ENCODE measurements at regions not wholly inside any gene's neighbourhood (a gene's known extent, or its start where the extent isn't known, plus 50 kb on each side); places are given as distances from the start of the nearest gene placed in this dataset.

- no peak for ATAC-seq
- H3K9me2 ChIP-seq (ENCODE audit: insufficient read depth): no peaks in the 10 kb centered on the region
- no peak overlapping the region for H3K4me2 ChIP-seq
- Mint-ChIP-seq H3K4me1 (peaks cover 10% of the 10 kb centered on the region), H3K27me3 (ENCODE audit: insufficient read depth, low read depth, poor library complexity) (no peaks in the 10 kb centered on the region), H3K4me3 (no peak overlapping the region), H3K9me3 (no peaks in the 10 kb centered on the region), H3K27ac (peak overlapping the region; percentile 78), H3K36me3 (ENCODE audit: low read depth) (no peaks in the 10 kb centered on the region)
- TF ChIP-seq NANOG (IDR thresholded peaks at IDR 0.05; ENCODE audit: borderline replicate concordance) (no peak), REST (IDR thresholded peaks at IDR 0.05; ENCODE audit: unreplicated experiment) (no peak), ZNF114 (CRISPR knock-in tag; IDR thresholded peaks at IDR 0.05) (no peak), EZH2phosphoT487 (IDR thresholded peaks at IDR 0.05; ENCODE audit: unreplicated experiment) (no peak)
- no peaks in the 10 kb centered on the region for H3K79me2 ChIP-seq (replicated peaks; ENCODE audit: insufficient read depth)
- no peaks in the 10 kb centered on the region for H3F3A ChIP-seq (replicated peaks; ENCODE audit: low read depth)
- H3K36me3 ChIP-seq (ENCODE audit: insufficient read depth): no peaks in the 10 kb centered on the region
- no peaks in the 10 kb centered on the region for H4K20me1 ChIP-seq (replicated peaks; ENCODE audit: insufficient read depth)
- DNase-seq (ENCODE audit: low spot score): no peak
- no peak overlapping the region for H3K27ac ChIP-seq (ENCODE audit: low read depth)
- H3K27me3 ChIP-seq (ENCODE audit: insufficient read depth): no peaks in the 10 kb centered on the region
- no peak overlapping the region for H3K4me3 ChIP-seq
- peaks cover 1% of the 10 kb centered on the region for H3K4me1 ChIP-seq (ENCODE audit: insufficient read depth)
- H2AFZ ChIP-seq: no peak overlapping the region
Observed at GRCh38 chr6:113009682-113010081, 662.6 kb downstream of the RFPL4B start.

DNA sequence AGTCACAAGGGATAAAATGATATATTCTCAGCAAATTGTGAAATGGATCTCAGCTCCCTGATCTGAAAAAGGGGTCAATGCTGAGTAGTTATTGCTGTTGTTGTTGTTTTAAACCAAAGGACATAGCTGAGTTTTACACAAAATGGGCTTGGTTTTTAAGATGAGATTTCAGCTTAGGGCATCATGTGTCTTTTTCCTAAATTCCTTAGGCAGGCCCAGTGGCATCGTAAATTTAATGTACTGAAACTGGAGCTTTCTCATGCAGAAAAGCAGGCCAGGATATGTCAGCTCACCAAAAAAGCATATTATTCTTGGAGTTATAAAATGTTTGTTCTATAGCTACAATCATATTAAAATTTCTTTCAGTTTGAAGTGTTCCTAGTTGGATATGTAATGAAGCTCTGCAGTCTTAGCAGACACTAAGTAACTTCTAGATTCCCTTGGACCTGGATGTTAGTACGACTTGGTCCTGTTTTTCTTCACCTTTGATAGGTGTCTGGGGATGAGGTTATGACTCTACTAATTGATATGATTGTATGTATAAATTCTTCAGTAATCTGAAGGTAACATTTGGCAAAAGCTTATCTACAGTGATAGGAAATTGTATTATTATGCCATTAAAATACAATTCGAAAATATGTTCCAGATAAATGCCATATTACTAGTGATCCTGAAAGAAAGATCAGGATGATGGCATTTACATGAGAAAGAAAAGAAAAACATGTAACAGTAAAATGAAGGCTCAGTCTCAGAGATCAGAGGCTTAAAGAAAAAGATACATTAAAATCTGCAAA lies 663.3 kb downstream of the RFPL4B start:
- Mint-ChIP-seq H3K36me3 (ENCODE audit: low read depth) (no peaks in the 10 kb centered on the region), H3K27ac (no peak overlapping the region), H3K9me3 (no peaks in the 10 kb centered on the region), H3K27me3 (ENCODE audit: insufficient read depth, low read depth, poor library complexity) (no peaks in the 10 kb centered on the region), H3K4me3 (no peak overlapping the region), H3K4me1 (peaks cover 7% of the 10 kb centered on the region)
- Histone ChIP-seq H3K27me3 (ENCODE audit: insufficient read depth) (no peaks in the 10 kb centered on the region), H3K27ac (ENCODE audit: low read depth) (no peak overlapping the region), H4K20me1 (replicated peaks; ENCODE audit: insufficient read depth) (no peaks in the 10 kb centered on the region), H3K4me3 (no peak overlapping the region), H2AFZ (no peak overlapping the region), H3K79me2 (replicated peaks; ENCODE audit: insufficient read depth) (no peaks in the 10 kb centered on the region), H3K4me1 (ENCODE audit: insufficient read depth) (no peaks in the 10 kb centered on the region; the same call in 1 of the 2 replicates), H3F3A (replicated peaks; ENCODE audit: low read depth) (no peaks in the 10 kb centered on the region), H3K36me3 (ENCODE audit: insufficient read depth) (no peaks in the 10 kb centered on the region), H3K4me2 (no peak overlapping the region), H3K9me2 (ENCODE audit: insufficient read depth) (no peaks in the 10 kb centered on the region)
- ATAC-seq (no peak), DNase-seq (ENCODE audit: low spot score) (no peak)
- no peak for TF ChIP-seq ETS1 (IDR thresholded peaks at IDR 0.05)
- TF ChIP-seq POLR2AphosphoS5 (IDR thresholded peaks at IDR 0.05; ENCODE audit: low read depth): no peak
- no peak for TF ChIP-seq ZNF114 (CRISPR knock-in tag; IDR thresholded peaks at IDR 0.05)
- no peak for TF ChIP-seq NANOG (IDR thresholded peaks at IDR 0.05; ENCODE audit: borderline replicate concordance)
- TF ChIP-seq, protein P1, sequence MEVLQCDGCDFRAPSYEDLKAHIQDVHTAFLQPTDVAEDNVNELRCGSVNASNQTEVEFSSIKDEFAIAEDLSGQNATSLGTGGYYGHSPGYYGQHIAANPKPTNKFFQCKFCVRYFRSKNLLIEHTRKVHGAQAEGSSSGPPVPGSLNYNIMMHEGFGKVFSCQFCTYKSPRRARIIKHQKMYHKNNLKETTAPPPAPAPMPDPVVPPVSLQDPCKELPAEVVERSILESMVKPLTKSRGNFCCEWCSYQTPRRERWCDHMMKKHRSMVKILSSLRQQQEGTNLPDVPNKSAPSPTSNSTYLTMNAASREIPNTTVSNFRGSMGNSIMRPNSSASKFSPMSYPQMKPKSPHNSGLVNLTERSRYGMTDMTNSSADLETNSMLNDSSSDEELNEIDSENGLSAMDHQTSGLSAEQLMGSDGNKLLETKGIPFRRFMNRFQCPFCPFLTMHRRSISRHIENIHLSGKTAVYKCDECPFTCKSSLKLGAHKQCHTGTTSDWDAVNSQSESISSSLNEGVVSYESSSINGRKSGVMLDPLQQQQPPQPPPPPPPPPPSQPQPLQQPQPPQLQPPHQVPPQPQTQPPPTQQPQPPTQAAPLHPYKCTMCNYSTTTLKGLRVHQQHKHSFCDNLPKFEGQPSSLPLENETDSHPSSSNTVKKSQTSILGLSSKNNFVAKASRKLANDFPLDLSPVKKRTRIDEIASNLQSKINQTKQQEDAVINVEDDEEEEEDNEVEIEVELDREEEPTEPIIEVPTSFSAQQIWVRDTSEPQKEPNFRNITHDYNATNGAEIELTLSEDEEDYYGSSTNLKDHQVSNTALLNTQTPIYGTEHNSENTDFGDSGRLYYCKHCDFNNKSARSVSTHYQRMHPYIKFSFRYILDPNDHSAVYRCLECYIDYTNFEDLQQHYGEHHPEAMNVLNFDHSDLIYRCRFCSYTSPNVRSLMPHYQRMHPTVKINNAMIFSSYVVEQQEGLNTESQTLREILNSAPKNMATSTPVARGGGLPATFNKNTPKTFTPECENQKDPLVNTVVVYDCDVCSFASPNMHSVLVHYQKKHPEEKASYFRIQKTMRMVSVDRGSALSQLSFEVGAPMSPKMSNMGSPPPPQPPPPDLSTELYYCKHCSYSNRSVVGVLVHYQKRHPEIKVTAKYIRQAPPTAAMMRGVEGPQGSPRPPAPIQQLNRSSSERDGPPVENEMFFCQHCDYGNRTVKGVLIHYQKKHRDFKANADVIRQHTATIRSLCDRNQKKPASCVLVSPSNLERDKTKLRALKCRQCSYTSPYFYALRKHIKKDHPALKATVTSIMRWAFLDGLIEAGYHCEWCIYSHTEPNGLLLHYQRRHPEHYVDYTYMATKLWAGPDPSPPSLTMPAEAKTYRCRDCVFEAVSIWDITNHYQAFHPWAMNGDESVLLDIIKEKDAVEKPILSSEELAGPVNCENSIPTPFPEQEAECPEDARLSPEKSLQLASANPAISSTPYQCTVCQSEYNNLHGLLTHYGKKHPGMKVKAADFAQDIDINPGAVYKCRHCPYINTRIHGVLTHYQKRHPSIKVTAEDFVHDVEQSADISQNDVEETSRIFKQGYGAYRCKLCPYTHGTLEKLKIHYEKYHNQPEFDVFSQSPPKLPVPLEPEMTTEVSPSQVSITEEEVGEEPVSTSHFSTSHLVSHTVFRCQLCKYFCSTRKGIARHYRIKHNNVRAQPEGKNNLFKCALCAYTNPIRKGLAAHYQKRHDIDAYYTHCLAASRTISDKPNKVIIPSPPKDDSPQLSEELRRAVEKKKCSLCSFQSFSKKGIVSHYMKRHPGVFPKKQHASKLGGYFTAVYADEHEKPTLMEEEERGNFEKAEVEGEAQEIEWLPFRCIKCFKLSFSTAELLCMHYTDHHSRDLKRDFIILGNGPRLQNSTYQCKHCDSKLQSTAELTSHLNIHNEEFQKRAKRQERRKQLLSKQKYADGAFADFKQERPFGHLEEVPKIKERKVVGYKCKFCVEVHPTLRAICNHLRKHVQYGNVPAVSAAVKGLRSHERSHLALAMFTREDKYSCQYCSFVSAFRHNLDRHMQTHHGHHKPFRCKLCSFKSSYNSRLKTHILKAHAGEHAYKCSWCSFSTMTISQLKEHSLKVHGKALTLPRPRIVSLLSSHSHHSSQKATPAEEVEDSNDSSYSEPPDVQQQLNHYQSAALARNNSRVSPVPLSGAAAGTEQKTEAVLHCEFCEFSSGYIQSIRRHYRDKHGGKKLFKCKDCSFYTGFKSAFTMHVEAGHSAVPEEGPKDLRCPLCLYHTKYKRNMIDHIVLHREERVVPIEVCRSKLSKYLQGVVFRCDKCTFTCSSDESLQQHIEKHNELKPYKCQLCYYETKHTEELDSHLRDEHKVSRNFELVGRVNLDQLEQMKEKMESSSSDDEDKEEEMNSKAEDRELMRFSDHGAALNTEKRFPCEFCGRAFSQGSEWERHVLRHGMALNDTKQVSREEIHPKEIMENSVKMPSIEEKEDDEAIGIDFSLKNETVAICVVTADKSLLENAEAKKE (CRISPR knock-in tag; IDR thresholded peaks at IDR 0.05): no peak
- TF ChIP-seq ZNF331 (CRISPR knock-in tag; IDR thresholded peaks at IDR 0.05; ENCODE audit: low read depth): no peak
- TF ChIP-seq EZH2phosphoT487 (IDR thresholded peaks at IDR 0.05; ENCODE audit: unreplicated experiment): no peak
- no peak for TF ChIP-seq STAT1 (IDR thresholded peaks at IDR 0.05; ENCODE audit: unreplicated experiment)
- TF ChIP-seq JUNB (IDR thresholded peaks at IDR 0.05; ENCODE audit: unreplicated experiment): no peak
